HepG2 (cell line): ENCODE measurements at regions not wholly inside any gene's neighbourhood (a gene's known extent, or its start where the extent isn't known, plus 50 kb on each side); places are given as distances from the start of the nearest gene placed in this dataset.

Experiments used
- ATAC-seq: fragments of 200-7000 bp; cut with Tn5 transposase; 3 replicates; pipeline ENCODE4 v1.9.1; 2020; ENCODE audit warnings: mild to moderate bottlenecking, moderate library complexity
- BruUV-seq: library from RNA; stranded (reverse); fragments of 400-500 nt; replicated peaks from 2 replicates; lab custom pipeline; 2021; lab: Mats Ljungman, UMichigan
- CTCF ChIA-PET: fragments of 300-600 bp; formaldehyde crosslinking; extraction: SDS; loops from one replicate; lab custom pipeline; 2021; ENCODE audit warnings: low total read pairs, inconsistent platforms, low intra/inter-chr PET ratio; lab: Yijun Ruan, JAX
- POLR2A ChIA-PET: fragments of 350-600 bp; sonication (Branson Sonifier 250); formaldehyde crosslinking; loops from one replicate; lab custom pipeline; 2020; ENCODE audit warnings: antibody characterized with exemption, inconsistent platforms; lab: Yijun Ruan, JAX
- DNase-seq: peaks from one replicate; pipeline ENCODE4 v3.0.0-alpha.2; 2015; ENCODE audit warnings: low spot score
- FAIRE-seq: peaks from 3 replicates; lab custom pipeline; 2011; peaks lifted over from hg19 to GRCh38; lab: Jason Lieb, UNC
- H2AFZ ChIP-seq: one replicate; pipeline ENCODE4 v1.6.1; 2011; ENCODE audit warnings: low read length, inconsistent platforms
- H3K27ac ChIP-seq: fragments of 300-600 bp; 3 replicates; pipeline ENCODE4 v1.8.0; 2011; ENCODE audit warnings: mixed run types, mild to moderate bottlenecking, mixed read lengths, low read length, inconsistent platforms; ENCODE audit not compliant: insufficient read depth; ENCODE audit errors: extremely low read length
- H3K27me3 ChIP-seq, 2 experiments: fragments of 200-600 bp in 1 of 2; 2 replicates in 1 of 2; 3 replicates in 1 of 2; pipeline versions ENCODE4 v1.6.0 to v1.8.0; 2011; ENCODE audit warnings: low read length in 2 of 2, mild to moderate bottlenecking in 2 of 2, moderate library complexity in 2 of 2, inconsistent platforms in 1 of 2; ENCODE audit not compliant: insufficient read depth in 2 of 2, control insufficient read depth in 1 of 2
- H3K36me3 ChIP-seq, 2 experiments: fragments of 200-600 bp in 1 of 2; replicated peaks in 1 of 2; 2 replicates in 1 of 2; 3 replicates in 1 of 2; pipeline versions ENCODE4 v1.5.1 to v1.8.0; 2011; ENCODE audit warnings: low read length in 2 of 2, inconsistent platforms in 1 of 2; ENCODE audit not compliant: insufficient read depth in 2 of 2, control insufficient read depth in 1 of 2
- H3K4me1 ChIP-seq: 2 replicates; pipeline ENCODE4 v1.5.1; 2012; ENCODE audit warnings: low read length, inconsistent platforms; ENCODE audit not compliant: insufficient read depth
- H3K4me2 ChIP-seq: 2 replicates; pipeline ENCODE4 v1.6.0; 2011; ENCODE audit warnings: low read depth, low read length, inconsistent platforms
- H3K4me3 ChIP-seq, 3 experiments: fragments of 200-600 bp in 1 of 3; sonication (generic), shearing (Covaris generic) in 1 of 3; replicated peaks in 1 of 3; 2 replicates each; pipeline ENCODE4 v1.5.1; 2011 to 2016; ENCODE audit warnings: low read length in 3 of 3, inconsistent platforms in 2 of 3, low read depth in 2 of 3, mild to moderate bottlenecking in 2 of 3, control low read depth in 1 of 3, mixed read lengths in 1 of 3; ENCODE audit not compliant: insufficient read depth in 1 of 3
- H3K79me2 ChIP-seq: one replicate; pipeline ENCODE4 v1.6.1; 2011; ENCODE audit warnings: low read length, inconsistent platforms; ENCODE audit not compliant: insufficient read depth
- H3K9ac ChIP-seq: 2 replicates; pipeline ENCODE4 v1.6.0; 2011; ENCODE audit warnings: mild to moderate bottlenecking, low read depth, low read length, inconsistent platforms; ENCODE audit not compliant: insufficient read depth
- H3K9me3 ChIP-seq: 2 replicates; pipeline ENCODE4 v1.5.1; 2012; ENCODE audit warnings: mild to moderate bottlenecking, low read length
- H4K20me1 ChIP-seq: 2 replicates; pipeline ENCODE4 v1.6.0; 2011; ENCODE audit warnings: inconsistent platforms, mild to moderate bottlenecking, low read length, moderate library complexity; ENCODE audit not compliant: insufficient read depth
- FOXK2 ChIP-seq: fragments of 450-650 bp; IDR thresholded peaks from 2 replicates; pipeline ENCODE4 v1.6.1; 2016
- GATA4 ChIP-seq: sonication (generic); IDR thresholded peaks from 2 replicates; pipeline ENCODE4 v1.6.1; 2016; ENCODE audit warnings: antibody characterized with exemption, low read depth, borderline replicate concordance
- HOXA5 ChIP-seq: sonication (generic); formaldehyde crosslinking; IDR thresholded peaks from 2 replicates; pipeline ENCODE4 v1.4.0; 2020; ENCODE audit warnings: missing genetic modification reagents
- HOXA9 ChIP-seq: sonication (generic); formaldehyde crosslinking; IDR thresholded peaks from 2 replicates; pipeline ENCODE4 v1.8.1; 2022; ENCODE audit warnings: missing genetic modification reagents, mild to moderate bottlenecking, moderate library complexity, borderline replicate concordance
- JUNB ChIP-seq: sonication (generic); formaldehyde crosslinking; IDR thresholded peaks from 2 replicates; pipeline ENCODE4 v1.8.0; 2022; ENCODE audit warnings: missing genetic modification reagents, mild to moderate bottlenecking, borderline replicate concordance
- MAFF ChIP-seq: IDR thresholded peaks from 2 replicates; pipeline ENCODE4 v1.6.1; 2011; ENCODE audit warnings: low read depth, low read length, improper control_type of control experiment
- NFYB ChIP-seq: sonication (generic); formaldehyde crosslinking; IDR thresholded peaks from 2 replicates; pipeline ENCODE4 v1.4.0; 2020; ENCODE audit warnings: missing genetic modification reagents
- NR2F1 ChIP-seq, 2 experiments: fragments of 450-650 bp in 1 of 2; formaldehyde crosslinking in 1 of 2; IDR thresholded peaks; 2 replicates each; pipeline versions ENCODE4 v1.5.0 to v1.6.1; 2016 to 2020; ENCODE audit warnings: mild to moderate bottlenecking in 1 of 2, missing compliant biosample characterization in 1 of 2, missing genetic modification reagents in 1 of 2, moderate library complexity in 1 of 2
- PITX1 ChIP-seq: sonication (generic); formaldehyde crosslinking; IDR thresholded peaks from 2 replicates; pipeline ENCODE4 v1.5.1; 2020; ENCODE audit warnings: mild to moderate bottlenecking, missing genetic modification reagents
- RFX5 ChIP-seq: IDR thresholded peaks from 2 replicates; pipeline ENCODE4 v1.6.1; 2011; ENCODE audit warnings: low read depth, low read length, improper control_type of control experiment
- ZNF232 ChIP-seq: sonication (generic); formaldehyde crosslinking; IDR thresholded peaks from 2 replicates; pipeline ENCODE4 v1.4.0; 2020; ENCODE audit warnings: missing genetic modification reagents, borderline replicate concordance
- ZNF235 ChIP-seq: sonication (generic); formaldehyde crosslinking; IDR thresholded peaks from 2 replicates; pipeline ENCODE4 v1.8.1; 2023; ENCODE audit warnings: mild to moderate bottlenecking, missing genetic modification reagents, borderline replicate concordance
- ZNF569 ChIP-seq: sonication (generic); formaldehyde crosslinking; IDR thresholded peaks from 2 replicates; pipeline ENCODE4 v1.5.0; 2020; ENCODE audit warnings: mild to moderate bottlenecking, missing genetic modification reagents, moderate library complexity, borderline replicate concordance
- ZNF629 ChIP-seq: sonication (generic); formaldehyde crosslinking; conservative IDR thresholded peaks from 2 replicates; pipeline ENCODE4 v1.5.0; 2020; ENCODE audit warnings: missing genetic modification reagents
- ZNF781 ChIP-seq: sonication (generic); formaldehyde crosslinking; IDR thresholded peaks from 2 replicates; pipeline ENCODE4 v1.5.1; 2020; ENCODE audit warnings: borderline replicate concordance, mild to moderate bottlenecking, missing genetic modification reagents; ENCODE audit errors: not compliant biosample characterization
- ZSCAN9 ChIP-seq: IDR thresholded peaks from 2 replicates; pipeline ENCODE4 v1.6.1; 2016; ENCODE audit warnings: borderline replicate concordance
- WGBS: methylation state at CpG from one replicate; pipeline ENCODE4 v1.1.6; 2017; ENCODE audit warnings: low lambda C conversion rate; 5-methylcytosine and 5-hydroxymethylcytosine counted together
- in situ Hi-C: cut with HindIII; loops from 2 replicates; pipeline ENCODE4 v1.10.0; 2017; ENCODE audit warnings: low pct_unique_long_range_greater_than_20kb; ENCODE audit not compliant: extremely low pct_ligation_motif_present
- intact Hi-C: fragments of 100-400 bp; cut with micrococcal nuclease; formaldehyde crosslinking; loops from one replicate; pipeline ENCODE4 v1.10.0; 2022; ENCODE audit not compliant: unreplicated experiment
- TF ChIP-seq, protein P1 (sequence below): IDR thresholded peaks from 2 replicates; pipeline ENCODE4 v1.6.1; 2016; ENCODE audit warnings: mild to moderate bottlenecking
- TF ChIP-seq, protein P2 (sequence below): IDR thresholded peaks from 2 replicates; pipeline ENCODE4 v1.6.1; 2012; ENCODE audit warnings: low read length, improper control_type of control experiment
- TF ChIP-seq, protein P3 (sequence below): sonication (generic); formaldehyde crosslinking; IDR thresholded peaks from 2 replicates; pipeline ENCODE4 v1.4.0; 2020; ENCODE audit warnings: mild to moderate bottlenecking, missing genetic modification reagents

DNA sequence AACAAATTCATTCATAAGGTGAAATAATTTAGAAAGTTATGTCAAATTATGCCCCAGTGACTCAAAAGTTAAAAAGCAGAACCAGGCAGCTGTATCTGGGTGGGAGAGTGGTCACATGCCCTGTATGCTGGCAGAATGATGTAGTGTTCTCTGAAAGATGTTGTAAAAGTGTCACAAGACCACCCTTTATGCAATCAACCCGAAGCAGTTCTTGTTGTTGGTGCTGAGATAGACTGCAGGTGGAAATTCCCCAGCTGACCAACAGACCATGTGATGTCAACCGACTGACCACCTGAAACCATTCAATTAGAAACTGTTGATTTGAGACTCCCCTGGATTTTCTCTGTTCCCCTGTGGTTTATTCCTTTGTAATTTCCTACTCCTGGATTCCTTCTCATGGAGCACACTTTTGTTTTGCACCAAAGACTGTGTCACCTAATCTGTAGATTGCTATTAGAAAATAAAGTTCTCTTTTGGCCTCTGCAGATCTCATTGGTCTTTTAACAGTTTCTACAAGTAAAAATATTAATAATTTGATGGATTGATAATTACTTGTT lies 1341.3 kb upstream of the LRRTM1 start (continued):
- TF ChIP-seq, protein P1, sequence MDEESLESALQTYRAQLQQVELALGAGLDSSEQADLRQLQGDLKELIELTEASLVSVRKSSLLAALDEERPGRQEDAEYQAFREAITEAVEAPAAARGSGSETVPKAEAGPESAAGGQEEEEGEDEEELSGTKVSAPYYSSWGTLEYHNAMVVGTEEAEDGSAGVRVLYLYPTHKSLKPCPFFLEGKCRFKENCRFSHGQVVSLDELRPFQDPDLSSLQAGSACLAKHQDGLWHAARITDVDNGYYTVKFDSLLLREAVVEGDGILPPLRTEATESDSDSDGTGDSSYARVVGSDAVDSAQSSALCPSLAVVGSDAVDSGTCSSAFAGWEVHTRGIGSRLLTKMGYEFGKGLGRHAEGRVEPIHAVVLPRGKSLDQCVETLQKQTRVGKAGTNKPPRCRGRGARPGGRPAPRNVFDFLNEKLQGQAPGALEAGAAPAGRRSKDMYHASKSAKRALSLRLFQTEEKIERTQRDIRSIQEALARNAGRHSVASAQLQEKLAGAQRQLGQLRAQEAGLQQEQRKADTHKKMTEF (CRISPR knock-in tag): no peak
- TF ChIP-seq PITX1 (CRISPR knock-in tag) (no peak), ZNF781 (CRISPR knock-in tag) (no peak), ZNF232 (no peak), MAFF (no peak), ZSCAN9 (CRISPR knock-in tag) (no peak), JUNB (CRISPR knock-in tag) (no peak), NFYB (CRISPR knock-in tag) (no peak)
- TF ChIP-seq, protein P2, sequence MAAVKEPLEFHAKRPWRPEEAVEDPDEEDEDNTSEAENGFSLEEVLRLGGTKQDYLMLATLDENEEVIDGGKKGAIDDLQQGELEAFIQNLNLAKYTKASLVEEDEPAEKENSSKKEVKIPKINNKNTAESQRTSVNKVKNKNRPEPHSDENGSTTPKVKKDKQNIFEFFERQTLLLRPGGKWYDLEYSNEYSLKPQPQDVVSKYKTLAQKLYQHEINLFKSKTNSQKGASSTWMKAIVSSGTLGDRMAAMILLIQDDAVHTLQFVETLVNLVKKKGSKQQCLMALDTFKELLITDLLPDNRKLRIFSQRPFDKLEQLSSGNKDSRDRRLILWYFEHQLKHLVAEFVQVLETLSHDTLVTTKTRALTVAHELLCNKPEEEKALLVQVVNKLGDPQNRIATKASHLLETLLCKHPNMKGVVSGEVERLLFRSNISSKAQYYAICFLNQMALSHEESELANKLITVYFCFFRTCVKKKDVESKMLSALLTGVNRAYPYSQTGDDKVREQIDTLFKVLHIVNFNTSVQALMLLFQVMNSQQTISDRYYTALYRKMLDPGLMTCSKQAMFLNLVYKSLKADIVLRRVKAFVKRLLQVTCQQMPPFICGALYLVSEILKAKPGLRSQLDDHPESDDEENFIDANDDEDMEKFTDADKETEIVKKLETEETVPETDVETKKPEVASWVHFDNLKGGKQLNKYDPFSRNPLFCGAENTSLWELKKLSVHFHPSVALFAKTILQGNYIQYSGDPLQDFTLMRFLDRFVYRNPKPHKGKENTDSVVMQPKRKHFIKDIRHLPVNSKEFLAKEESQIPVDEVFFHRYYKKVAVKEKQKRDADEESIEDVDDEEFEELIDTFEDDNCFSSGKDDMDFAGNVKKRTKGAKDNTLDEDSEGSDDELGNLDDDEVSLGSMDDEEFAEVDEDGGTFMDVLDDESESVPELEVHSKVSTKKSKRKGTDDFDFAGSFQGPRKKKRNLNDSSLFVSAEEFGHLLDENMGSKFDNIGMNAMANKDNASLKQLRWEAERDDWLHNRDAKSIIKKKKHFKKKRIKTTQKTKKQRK: no peak

DNA sequence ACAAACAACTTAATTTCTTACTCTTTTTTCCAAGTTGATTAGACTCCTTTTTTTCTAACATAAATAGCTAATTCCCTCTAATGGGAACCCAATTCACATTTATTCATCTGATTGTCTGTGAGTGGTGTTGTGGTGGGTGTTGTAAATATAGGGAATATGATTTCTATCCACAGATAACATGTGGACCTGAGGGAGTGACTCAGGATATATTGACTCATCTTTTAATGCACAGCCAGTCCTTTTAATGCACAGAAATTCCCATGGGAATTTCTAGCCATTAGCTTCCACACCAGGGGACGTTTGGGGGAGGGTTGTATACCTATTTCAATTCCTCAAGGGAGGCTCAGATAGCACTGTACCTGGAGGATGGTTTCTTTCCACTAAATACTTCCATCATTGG lies 1339.6 kb upstream of the LRRTM1 start:
- no peaks in the 10 kb centered on the region for H3K36me3 ChIP-seq
- peaks cover 71% of the 10 kb centered on the region for H3K9me3 ChIP-seq
- no peak overlapping the region for H3K9ac ChIP-seq
- 0% methylated on average over 1 of the region's 1 CpG for WGBS
- H3K79me2 ChIP-seq: no peaks in the 10 kb centered on the region
- ChIA-PET CTCF (no interaction called here), POLR2A (no interaction called here)
- intact Hi-C loops: no loop called here
- in situ Hi-C loops: no loop called here
- H3K4me1 ChIP-seq: no peaks in the 10 kb centered on the region
- H3K4me3 ChIP-seq: no peak overlapping the region
- no peak for FAIRE-seq
- H3K27ac ChIP-seq: no peak overlapping the region
- H3K27me3 ChIP-seq: no peaks in the 10 kb centered on the region
- no peak overlapping the region for H2AFZ ChIP-seq
- ATAC-seq: no peak
- no peak for DNase-seq
- no peaks in the 10 kb centered on the region for H4K20me1 ChIP-seq
- BruUV-seq: no TSS peak
- H3K4me2 ChIP-seq: no peak overlapping the region
- no peak for TF ChIP-seq GATA4
- no peak for TF ChIP-seq HOXA9 (CRISPR knock-in tag)
- TF ChIP-seq, protein P3, sequence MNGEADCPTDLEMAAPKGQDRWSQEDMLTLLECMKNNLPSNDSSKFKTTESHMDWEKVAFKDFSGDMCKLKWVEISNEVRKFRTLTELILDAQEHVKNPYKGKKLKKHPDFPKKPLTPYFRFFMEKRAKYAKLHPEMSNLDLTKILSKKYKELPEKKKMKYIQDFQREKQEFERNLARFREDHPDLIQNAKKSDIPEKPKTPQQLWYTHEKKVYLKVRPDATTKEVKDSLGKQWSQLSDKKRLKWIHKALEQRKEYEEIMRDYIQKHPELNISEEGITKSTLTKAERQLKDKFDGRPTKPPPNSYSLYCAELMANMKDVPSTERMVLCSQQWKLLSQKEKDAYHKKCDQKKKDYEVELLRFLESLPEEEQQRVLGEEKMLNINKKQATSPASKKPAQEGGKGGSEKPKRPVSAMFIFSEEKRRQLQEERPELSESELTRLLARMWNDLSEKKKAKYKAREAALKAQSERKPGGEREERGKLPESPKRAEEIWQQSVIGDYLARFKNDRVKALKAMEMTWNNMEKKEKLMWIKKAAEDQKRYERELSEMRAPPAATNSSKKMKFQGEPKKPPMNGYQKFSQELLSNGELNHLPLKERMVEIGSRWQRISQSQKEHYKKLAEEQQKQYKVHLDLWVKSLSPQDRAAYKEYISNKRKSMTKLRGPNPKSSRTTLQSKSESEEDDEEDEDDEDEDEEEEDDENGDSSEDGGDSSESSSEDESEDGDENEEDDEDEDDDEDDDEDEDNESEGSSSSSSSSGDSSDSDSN: no peak
- TF ChIP-seq HOXA5: no peak
- no peak for TF ChIP-seq FOXK2
- no peak for TF ChIP-seq RFX5
- TF ChIP-seq ZNF235: no peak
- no peak for TF ChIP-seq ZNF629 (CRISPR knock-in tag)
- no peak for TF ChIP-seq ZNF569 (CRISPR knock-in tag)
- no peak for TF ChIP-seq NR2F1 (CRISPR knock-in tag; IDR thresholded peaks at IDR 0.05)
